ENCODE measurements at regions not wholly inside any gene's neighbourhood (a gene's known extent, or its start where the extent isn't known, plus 50 kb on each side); places are given as distances from the start of the nearest gene placed in this dataset.

- TF ChIP-seq ETV6 (IDR thresholded peaks at IDR 0.05; ENCODE audit: borderline replicate concordance in 1 of 2, low read depth in 2 of 2, low read length in 1 of 2) = no peak
- no peak for TF ChIP-seq ETV6 (CRISPR knock-in tag; IDR thresholded peaks at IDR 0.05; ENCODE audit: borderline replicate concordance)
- TF ChIP-seq MXI1 (IDR thresholded peaks at IDR 0.05; ENCODE audit: low read depth, low read length) = no peak
- no peak for TF ChIP-seq ZNF77 (CRISPR knock-in tag; IDR thresholded peaks at IDR 0.05)
- TF ChIP-seq BACH1 (tag; IDR thresholded peaks at IDR 0.05) = no peak
- TF ChIP-seq CC2D1A (IDR thresholded peaks at IDR 0.05) = no peak
- TF ChIP-seq HNRNPL (IDR thresholded peaks at IDR 0.05; ENCODE audit: low read depth, low read length) = no peak
- intact Hi-C loops (cut with micrococcal nuclease) = no loop called here
- POLR2A ChIA-PET = no interaction called here
- Histone ChIP-seq H3K9me3 (replicated peaks; ENCODE audit: control insufficient read depth, insufficient read depth, low read depth, low read length) (no peaks in the 10 kb centered on the region), H3K4me1 (replicated peaks in 1 of 2; ENCODE audit: control insufficient read depth in 2 of 2, insufficient read depth in 2 of 2, low read length in 2 of 2) (no peaks in the 10 kb centered on the region), H3K9ac (ENCODE audit: insufficient read depth in 1 of 2, low read depth in 2 of 2, low read length in 2 of 2) (no peak overlapping the region), H3K4me3 (no peak overlapping the region), H4K20me1 (replicated peaks; ENCODE audit: control insufficient read depth, insufficient read depth, low read length) (no peaks in the 10 kb centered on the region), H3K4me2 (ENCODE audit: insufficient read depth, low read length) (no peak overlapping the region), H3K36me3 (ENCODE audit: control insufficient read depth, insufficient read depth, low read length) (no peaks in the 10 kb centered on the region), H3K27me3 (ENCODE audit: control insufficient read depth in 2 of 2, insufficient read depth in 2 of 2, low read length in 2 of 2) (no peaks in the 10 kb centered on the region), H3K79me2 (ENCODE audit: control insufficient read depth, insufficient read depth, low read length) (no peaks in the 10 kb centered on the region), H3K9me1 (ENCODE audit: control insufficient read depth, insufficient read depth, low read length) (no peaks in the 10 kb centered on the region), H2AFZ (ENCODE audit: low read depth, low read length) (no peak overlapping the region), H3K27ac (ENCODE audit: extremely low read depth, low read depth, low read length) (no peak overlapping the region)
- FAIRE-seq (no peak), ATAC-seq (no peak), DNase-seq (ENCODE audit: extremely low read depth in 1 of 4, low spot score in 3 of 4) (no peak)
- no TSS peak for BruUV-seq (replicated peaks)
- CTCF ChIA-PET (ENCODE audit: low intra/inter-chr PET ratio) = no interaction called here
- WGBS (ENCODE audit: insufficient coverage, low coverage, missing lambda C conversion rate) = 0% methylated on average over 8 of the region's 8 CpGs
- in situ Hi-C loops (cut with MboI) = no loop called here
These were observed 143.7 kb downstream of the MC4R start for GRCh38 chr18:60228609-60229595.

All from K562 (cell line).